Neural progenitor cell (in vitro differentiated cells): ENCODE measurements at regions not wholly inside any gene's neighbourhood (a gene's known extent, or its start where the extent isn't known, plus 50 kb on each side); places are given as distances from the start of the nearest gene placed in this dataset.

ENCODE experiments used
- DNase-seq: peaks from one replicate; pipeline ENCODE4 v3.0.0-alpha.2; 2016; ENCODE audit warnings: low spot score
- H2AFZ ChIP-seq: fragments of 200-600 bp; sonication (generic); replicated peaks from 2 replicates; pipeline ENCODE4 v1.6.1; 2016; ENCODE audit warnings: antibody characterized with exemption
- H3F3A ChIP-seq: fragments of 200-600 bp; sonication (generic); 2 replicates; pipeline ENCODE4 v1.6.1; 2016; ENCODE audit warnings: antibody characterized with exemption, low read depth
- H3K27ac ChIP-seq: fragments of 200-600 bp; sonication (generic); 2 replicates; pipeline ENCODE4 v1.5.1; 2016; ENCODE audit warnings: mild to moderate bottlenecking
- H3K27me3 ChIP-seq: fragments of 200-600 bp; sonication (generic); 2 replicates; pipeline ENCODE4 v1.6.1; 2016; ENCODE audit warnings: mild to moderate bottlenecking, moderate library complexity
- H3K36me3 ChIP-seq: fragments of 200-600 bp; sonication (generic); 2 replicates; pipeline ENCODE4 v1.5.1; 2016
- H3K4me1 ChIP-seq: fragments of 200-600 bp; sonication (generic); 2 replicates; pipeline ENCODE4 v1.6.1; 2016; ENCODE audit warnings: mixed run types
- H3K4me2 ChIP-seq: fragments of 200-600 bp; sonication (generic); 2 replicates; pipeline ENCODE4 v1.6.1; 2016
- H3K4me3 ChIP-seq: fragments of 200-600 bp; sonication (generic); 2 replicates; pipeline ENCODE4 v1.5.1; 2016
- H3K79me2 ChIP-seq: fragments of 200-600 bp; sonication (generic); 2 replicates; pipeline ENCODE4 v1.6.1; 2016; ENCODE audit warnings: low read depth
- H3K9ac ChIP-seq: fragments of 200-600 bp; sonication (generic); 2 replicates; pipeline ENCODE4 v1.6.1; 2016
- H3K9me3 ChIP-seq: fragments of 200-600 bp; sonication (generic); 2 replicates; pipeline ENCODE4 v1.5.1; 2016; ENCODE audit warnings: low read depth
- H4K20me1 ChIP-seq: fragments of 200-600 bp; sonication (generic); 2 replicates; pipeline ENCODE4 v1.6.1; 2016; ENCODE audit warnings: low read depth
- H3K27ac Mint-ChIP-seq: 3 replicates; pipeline ENCODE4 v1.8.0; 2021; ENCODE audit warnings: mixed read lengths
- H3K27me3 Mint-ChIP-seq: 2 replicates; pipeline ENCODE4 v1.8.0; 2022; ENCODE audit warnings: low read depth, mild to moderate bottlenecking, inconsistent platforms, moderate library complexity, mixed read lengths; ENCODE audit not compliant: insufficient read depth
- H3K36me3 Mint-ChIP-seq: 3 replicates; pipeline ENCODE4 v1.8.0; 2021; ENCODE audit warnings: mixed read lengths
- H3K4me1 Mint-ChIP-seq: 3 replicates; pipeline ENCODE4 v1.8.0; 2021; ENCODE audit warnings: mixed read lengths
- H3K4me3 Mint-ChIP-seq: 3 replicates; pipeline ENCODE4 v1.8.0; 2021; ENCODE audit warnings: mild to moderate bottlenecking, moderate library complexity, mixed read lengths
- H3K9me3 Mint-ChIP-seq: 3 replicates; pipeline ENCODE4 v1.8.0; 2020; ENCODE audit warnings: mixed read lengths
- EZH2 ChIP-seq: fragments of 200-600 bp; sonication (generic); IDR thresholded peaks from 2 replicates; pipeline ENCODE4 v1.6.1; 2017; ENCODE audit warnings: antibody characterized with exemption, mild to moderate bottlenecking, moderate library complexity
- EZH2phosphoT487 ChIP-seq: fragments of 200-600 bp; sonication (generic); IDR thresholded peaks from 2 replicates; pipeline ENCODE4 v1.6.1; 2017; ENCODE audit warnings: antibody characterized with exemption
- TF ChIP-seq, protein P1 (sequence below): fragments of 200-600 bp; sonication (generic); IDR thresholded peaks from 2 replicates; pipeline ENCODE4 v1.5.1; 2017; ENCODE audit warnings: antibody characterized with exemption, mild to moderate bottlenecking

DNA sequence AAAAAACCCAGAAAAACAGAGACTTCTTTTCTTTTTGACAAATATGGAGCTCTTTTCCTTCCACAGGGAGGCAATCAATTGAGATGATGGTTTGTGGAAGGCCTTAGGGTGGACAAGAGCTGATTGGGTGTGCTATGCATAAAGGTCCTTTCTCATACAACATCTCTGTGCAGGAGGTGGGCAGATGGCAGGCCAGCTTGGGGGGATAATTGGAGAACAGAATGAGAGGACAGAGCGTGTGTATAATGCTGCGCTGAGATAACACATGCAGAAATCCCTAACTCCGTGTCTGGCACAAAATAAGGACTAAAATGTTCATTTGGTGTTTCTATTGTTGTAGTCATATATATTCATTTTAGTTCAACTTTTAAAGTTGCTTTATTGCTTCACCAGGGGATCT is 159.0 kb upstream of the MEF2C start:
- H3K4me1 Mint-ChIP-seq = peaks cover 11% of the 10 kb centered on the region
- Histone ChIP-seq H3F3A (no peaks in the 10 kb centered on the region), H3K4me2 (no peak overlapping the region), H3K4me1 (no peaks in the 10 kb centered on the region), H3K27ac (no peak overlapping the region), H3K27me3 (no peaks in the 10 kb centered on the region), H3K9ac (no peak overlapping the region), H3K9me3 (no peaks in the 10 kb centered on the region), H3K79me2 (no peaks in the 10 kb centered on the region), H3K36me3 (no peaks in the 10 kb centered on the region), H4K20me1 (no peaks in the 10 kb centered on the region), H3K4me3 (no peak overlapping the region), H2AFZ (no peak overlapping the region)
- H3K9me3 Mint-ChIP-seq = no peaks in the 10 kb centered on the region
- H3K36me3 Mint-ChIP-seq = no peaks in the 10 kb centered on the region
- no peak for DNase-seq
- H3K4me3 Mint-ChIP-seq = no peak overlapping the region
- no peak overlapping the region for H3K27ac Mint-ChIP-seq
- TF ChIP-seq, protein P1, sequence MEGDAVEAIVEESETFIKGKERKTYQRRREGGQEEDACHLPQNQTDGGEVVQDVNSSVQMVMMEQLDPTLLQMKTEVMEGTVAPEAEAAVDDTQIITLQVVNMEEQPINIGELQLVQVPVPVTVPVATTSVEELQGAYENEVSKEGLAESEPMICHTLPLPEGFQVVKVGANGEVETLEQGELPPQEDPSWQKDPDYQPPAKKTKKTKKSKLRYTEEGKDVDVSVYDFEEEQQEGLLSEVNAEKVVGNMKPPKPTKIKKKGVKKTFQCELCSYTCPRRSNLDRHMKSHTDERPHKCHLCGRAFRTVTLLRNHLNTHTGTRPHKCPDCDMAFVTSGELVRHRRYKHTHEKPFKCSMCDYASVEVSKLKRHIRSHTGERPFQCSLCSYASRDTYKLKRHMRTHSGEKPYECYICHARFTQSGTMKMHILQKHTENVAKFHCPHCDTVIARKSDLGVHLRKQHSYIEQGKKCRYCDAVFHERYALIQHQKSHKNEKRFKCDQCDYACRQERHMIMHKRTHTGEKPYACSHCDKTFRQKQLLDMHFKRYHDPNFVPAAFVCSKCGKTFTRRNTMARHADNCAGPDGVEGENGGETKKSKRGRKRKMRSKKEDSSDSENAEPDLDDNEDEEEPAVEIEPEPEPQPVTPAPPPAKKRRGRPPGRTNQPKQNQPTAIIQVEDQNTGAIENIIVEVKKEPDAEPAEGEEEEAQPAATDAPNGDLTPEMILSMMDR = no peak
- no peak for TF ChIP-seq EZH2phosphoT487
- TF ChIP-seq EZH2 = no peak
- peaks cover 2% of the 10 kb centered on the region for H3K27me3 Mint-ChIP-seq

DNA sequence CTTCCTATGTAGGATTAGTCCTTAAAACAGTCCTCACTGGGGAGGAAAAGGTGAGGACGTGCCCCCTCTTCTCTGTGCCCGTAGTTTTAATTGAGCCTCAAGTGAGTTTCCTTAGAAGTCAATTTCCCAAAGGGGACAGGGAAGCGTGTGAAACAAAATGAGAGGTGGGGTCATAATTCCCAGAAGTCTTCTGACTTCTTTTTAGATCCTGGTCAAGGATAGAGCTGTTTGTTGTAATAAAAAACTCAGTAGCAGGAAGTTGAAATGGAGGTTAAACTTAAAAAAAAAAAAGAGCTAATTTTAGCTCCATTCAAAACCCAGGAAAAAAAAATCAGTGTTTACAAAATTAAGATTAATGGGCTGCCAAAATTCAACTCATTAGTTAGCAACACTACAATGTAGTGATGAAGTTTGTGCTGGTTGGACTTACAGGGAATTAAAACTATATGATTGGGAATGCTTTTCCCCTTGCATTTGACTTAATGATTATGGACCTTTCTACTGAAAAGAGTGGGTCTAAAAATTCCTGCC is 158.3 kb upstream of the MEF2C start:
- Histone ChIP-seq H3K9ac (no peak overlapping the region), H3K79me2 (no peaks in the 10 kb centered on the region), H2AFZ (no peak overlapping the region), H3K27me3 (no peaks in the 10 kb centered on the region), H3K27ac (no peak overlapping the region), H4K20me1 (no peaks in the 10 kb centered on the region), H3K4me2 (no peak overlapping the region), H3K36me3 (no peaks in the 10 kb centered on the region), H3K4me1 (no peaks in the 10 kb centered on the region), H3K9me3 (no peaks in the 10 kb centered on the region), H3F3A (no peaks in the 10 kb centered on the region), H3K4me3 (no peak overlapping the region)
- no peaks in the 10 kb centered on the region for H3K36me3 Mint-ChIP-seq
- peaks cover 12% of the 10 kb centered on the region for H3K4me1 Mint-ChIP-seq
- no peaks in the 10 kb centered on the region for H3K9me3 Mint-ChIP-seq
- TF ChIP-seq, protein P1 = no peak
- TF ChIP-seq EZH2 (no peak), EZH2phosphoT487 (no peak)
- peaks cover 2% of the 10 kb centered on the region for H3K27me3 Mint-ChIP-seq
- no peak for DNase-seq
- no peak overlapping the region for H3K4me3 Mint-ChIP-seq
- H3K27ac Mint-ChIP-seq = no peak overlapping the region

DNA sequence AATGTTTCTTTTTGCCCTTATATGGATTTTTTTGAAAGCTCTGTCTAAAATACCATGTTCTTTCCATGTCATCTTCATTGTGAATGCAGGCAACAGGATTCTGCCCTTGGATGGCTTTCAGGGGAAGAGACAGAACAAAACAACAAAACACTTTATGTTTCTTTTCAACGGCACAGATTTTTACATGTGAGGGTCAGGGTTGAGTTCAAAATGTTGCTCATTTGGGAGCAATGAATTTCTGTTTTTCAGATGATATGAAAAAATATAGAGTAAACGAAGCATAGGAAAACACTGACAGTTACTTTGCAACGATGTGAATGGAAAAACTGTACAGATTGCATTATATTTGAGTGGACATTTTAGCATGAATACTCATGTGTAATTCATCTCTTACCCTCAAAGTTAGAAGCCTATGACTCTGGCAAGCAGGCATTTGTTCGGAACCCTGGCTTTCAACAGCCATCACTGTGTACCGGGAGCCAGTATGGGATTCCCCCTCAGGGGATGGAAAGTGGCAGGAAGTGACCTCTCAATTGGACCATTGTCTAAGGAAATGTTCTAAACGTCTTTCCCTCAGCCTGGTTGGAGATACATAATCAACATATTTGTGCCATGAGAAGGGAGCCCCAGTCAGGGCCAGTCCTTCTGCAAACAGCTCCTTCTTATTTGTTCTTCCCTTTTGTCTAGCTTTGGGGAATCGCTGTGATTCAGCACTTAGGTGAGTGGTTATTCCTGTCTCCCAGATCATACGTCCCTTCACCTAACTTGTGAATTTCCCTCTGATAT is 153.9 kb upstream of the MEF2C start:
- peaks cover 14% of the 10 kb centered on the region for H3K4me1 Mint-ChIP-seq
- no peak overlapping the region for H2AFZ ChIP-seq
- H4K20me1 ChIP-seq = no peaks in the 10 kb centered on the region
- no peak overlapping the region for H3K27ac ChIP-seq
- H3K27ac Mint-ChIP-seq = no peak overlapping the region
- TF ChIP-seq, protein P1 = no peak
- no peak for TF ChIP-seq EZH2
- no peak for TF ChIP-seq EZH2phosphoT487
- no peaks in the 10 kb centered on the region for H3K27me3 ChIP-seq
- H3K79me2 ChIP-seq = no peaks in the 10 kb centered on the region
- H3K9me3 ChIP-seq = no peaks in the 10 kb centered on the region
- H3K4me3 Mint-ChIP-seq = no peak overlapping the region
- no peak overlapping the region for H3K4me3 ChIP-seq
- H3F3A ChIP-seq = no peaks in the 10 kb centered on the region
- H3K4me1 ChIP-seq = peaks cover 8% of the 10 kb centered on the region
- H3K9ac ChIP-seq = no peak overlapping the region
- H3K27me3 Mint-ChIP-seq = peaks cover 1% of the 10 kb centered on the region
- no peak for DNase-seq
- no peak overlapping the region for H3K4me2 ChIP-seq
- no peaks in the 10 kb centered on the region for H3K36me3 ChIP-seq
- H3K9me3 Mint-ChIP-seq = no peaks in the 10 kb centered on the region
- H3K36me3 Mint-ChIP-seq = no peaks in the 10 kb centered on the region
